Stimulated activated CD4-positive, alpha-beta T cell treated with anti-CD3 and anti-CD28 coated beads, Interleukin-15, amount 100 ng/mL, for 1 hour (primary cell): ENCODE measurements at regions not wholly inside any gene's neighbourhood (a gene's known extent, or its start where the extent isn't known, plus 50 kb on each side); places are given as distances from the start of the nearest gene placed in this dataset.
"Not testable (repeated sequence)": the region's sequence is repeated elsewhere in the genome, so short reads cannot be mapped to it uniquely, and the experiment has no call there.

Experiments used
- DNase-seq, 2 donors: peaks; one replicate each; pipeline ENCODE4 v3.0.0-alpha.2; 2020; ENCODE audit warnings: low read depth in 1 of 2, low spot score in 1 of 2

- DNase-seq = no peak
Measured at GRCh38 chr1:38671221-38671620, 188.4 kb downstream of the RRAGC start.

GRCh38 chr1:38670544-38671122 is 188.9 kb downstream of the RRAGC start:
- DNase-seq = no peak

DNA sequence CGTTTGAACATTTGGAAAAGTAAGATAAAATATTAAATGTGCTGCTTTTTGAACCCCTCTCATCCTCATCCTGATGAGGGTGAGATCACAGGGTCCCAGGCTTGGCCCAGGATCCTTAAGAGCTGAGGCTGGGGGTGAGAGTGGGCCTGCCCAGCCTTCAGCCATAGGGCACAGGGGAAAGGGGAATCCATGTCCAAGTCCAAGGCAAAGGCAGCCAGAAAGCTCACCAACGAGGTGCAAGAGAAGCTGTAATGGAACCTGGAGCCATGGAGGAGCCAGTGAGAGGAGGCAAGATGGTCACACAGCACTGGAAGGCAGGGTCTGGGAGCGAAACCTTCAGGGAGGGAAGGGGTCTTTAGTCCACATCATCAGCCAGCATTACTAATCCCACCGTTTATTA is 191.9 kb downstream of the RRAGC start:
- no peak for DNase-seq

DNA sequence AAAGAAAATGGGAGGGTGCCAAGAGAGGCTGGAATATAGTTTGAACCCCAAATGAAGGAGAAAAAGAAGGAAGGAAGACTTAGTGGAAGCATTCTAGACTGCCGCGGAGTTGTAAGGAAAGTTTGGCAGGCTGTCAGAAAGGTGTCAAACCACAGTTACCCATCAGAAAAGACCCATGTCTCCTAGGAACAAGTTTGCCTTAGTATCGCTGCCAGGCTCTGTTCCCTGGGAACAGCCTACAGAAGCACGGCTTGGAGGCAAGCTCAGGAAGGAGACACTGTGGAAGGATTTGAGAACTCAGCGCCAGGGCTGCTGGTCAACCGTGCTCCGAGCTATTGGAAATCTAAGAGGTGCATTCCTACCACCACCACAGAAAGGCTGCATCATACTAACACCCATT is 197.4 kb downstream of the RRAGC start:
- DNase-seq = no peak

GRCh38 chr1:38658883-38659282 is 200.7 kb downstream of the RRAGC start:
- DNase-seq = no peak

DNA sequence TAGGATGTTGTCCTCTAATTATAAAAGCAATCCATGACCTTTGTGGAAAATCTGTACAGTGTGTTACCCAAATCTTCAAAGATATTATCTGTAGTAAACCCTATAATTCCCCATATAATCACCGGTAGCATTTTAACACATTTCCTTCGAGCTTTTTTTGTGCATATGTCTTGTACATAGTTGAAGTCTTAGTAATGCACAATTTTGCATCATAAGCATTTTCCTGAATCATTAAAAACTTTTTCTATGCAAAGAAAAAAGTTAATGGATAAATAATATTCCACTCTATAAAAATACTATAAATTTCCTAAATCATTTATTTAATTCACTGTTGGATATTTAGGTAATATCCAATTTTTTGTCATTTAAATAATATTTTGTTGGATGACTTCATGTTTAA is 201.7 kb downstream of the RRAGC start:
- DNase-seq = no peak

GRCh38 chr1:38657207-38657840 is 202.2 kb downstream of the RRAGC start:
- DNase-seq = no peak

GRCh38 chr1:38656726-38657125 is 202.8 kb downstream of the RRAGC start:
- DNase-seq = no peak

- DNase-seq = no peak
Measured at GRCh38 chr1:38652217-38652616, 207.4 kb downstream of the RRAGC start.

DNA sequence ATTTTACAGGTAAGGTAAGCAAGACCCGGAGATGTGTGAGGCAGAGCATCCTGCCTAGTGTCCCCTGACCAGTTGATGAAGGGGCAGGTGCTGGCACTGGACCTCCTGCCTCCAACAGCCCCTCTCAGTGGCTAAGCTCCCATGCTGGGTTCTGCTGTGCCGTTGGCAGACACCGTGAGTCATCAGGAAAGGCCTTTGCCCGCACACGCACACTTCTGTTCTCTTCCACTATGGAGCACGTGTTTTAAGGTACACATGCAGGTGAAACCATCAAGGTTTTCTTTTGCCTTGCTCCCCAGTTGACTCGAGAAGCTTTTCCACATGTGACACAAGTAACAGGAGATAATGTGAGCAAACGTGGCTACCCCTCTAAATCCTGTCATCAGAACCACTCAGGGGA is 207.9 kb downstream of the RRAGC start:
- DNase-seq = no peak

DNA sequence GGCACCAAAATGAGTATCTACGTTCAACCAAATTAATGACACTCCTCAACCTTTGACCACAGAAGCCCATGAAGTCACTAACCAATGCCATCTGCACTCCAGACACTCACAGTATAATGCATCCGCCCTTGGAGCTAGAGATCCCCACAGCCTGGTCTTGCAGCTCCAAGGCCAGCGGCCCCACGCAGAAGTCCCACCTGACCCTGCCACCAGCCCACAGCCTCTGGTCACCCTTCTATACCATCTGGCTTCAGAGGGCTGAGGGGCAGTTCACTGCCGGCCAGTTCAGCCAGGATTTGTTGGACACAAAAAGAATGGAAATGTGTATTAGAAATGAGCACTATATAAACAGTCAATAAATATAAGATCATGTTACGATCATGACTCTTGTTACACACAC is 211.2 kb downstream of the RRAGC start:
- DNase-seq = no peak

DNA sequence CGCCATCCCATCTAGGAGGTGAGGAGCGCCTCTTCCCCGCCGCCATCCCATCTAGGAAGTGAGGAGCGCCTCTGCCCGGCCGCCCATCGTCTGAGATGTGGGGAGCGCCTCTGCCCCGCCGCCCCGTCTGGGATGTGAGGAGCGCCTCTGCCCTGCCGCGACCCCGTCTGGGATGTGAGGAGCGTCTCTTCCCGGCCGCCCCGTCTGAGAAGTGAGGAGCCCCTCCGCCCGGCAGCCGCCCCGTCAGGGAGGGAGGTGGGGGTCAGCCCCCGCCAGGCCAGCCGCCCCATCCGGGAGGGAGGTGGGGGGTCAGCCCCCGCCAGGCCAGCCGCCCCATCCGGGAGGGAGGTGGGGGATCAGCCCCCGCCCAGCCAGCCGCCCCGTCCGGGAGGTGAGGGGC is 212.2 kb downstream of the RRAGC start:
- DNase-seq = not testable (repeated sequence)

DNA sequence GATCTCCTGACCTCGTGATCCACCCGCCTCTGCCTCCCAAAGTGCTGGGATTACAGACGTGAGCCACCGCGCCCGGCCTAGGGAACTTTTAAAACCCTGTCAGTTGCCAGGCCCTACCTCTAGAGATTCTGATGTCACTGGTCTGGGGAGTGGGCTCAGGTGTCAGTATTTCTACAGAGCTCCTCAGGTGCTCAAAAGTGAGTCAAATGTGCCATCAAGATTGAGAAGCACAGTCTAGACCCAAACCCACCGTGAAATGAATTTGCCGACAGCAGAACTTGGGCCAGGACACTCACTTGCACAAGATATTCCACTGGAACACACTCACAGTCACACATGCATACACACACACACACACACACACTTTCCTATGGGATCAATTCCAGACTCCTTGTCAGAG is 215.5 kb downstream of the RRAGC start:
- DNase-seq = no peak

DNA sequence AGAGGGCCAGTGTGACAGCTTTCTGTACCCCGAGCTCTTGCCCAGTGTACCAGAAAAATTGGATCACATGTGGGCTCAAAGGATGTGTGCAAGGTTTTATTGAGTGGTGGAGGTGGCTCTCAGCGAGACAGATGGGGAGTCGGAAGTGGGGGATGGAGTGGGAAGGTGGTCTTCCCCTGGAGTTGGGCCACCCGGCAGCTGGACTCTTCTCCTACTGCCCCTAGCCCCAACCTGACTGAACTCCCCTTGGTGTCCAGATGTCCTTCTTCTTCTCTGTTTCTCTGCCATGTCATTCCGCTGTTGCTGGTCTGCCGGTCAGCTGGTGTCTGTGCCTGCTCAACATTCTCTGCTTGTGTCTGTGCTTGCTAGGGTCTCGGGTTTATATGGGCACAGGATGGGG is 217.9 kb downstream of the RRAGC start:
- DNase-seq = no peak

DNA sequence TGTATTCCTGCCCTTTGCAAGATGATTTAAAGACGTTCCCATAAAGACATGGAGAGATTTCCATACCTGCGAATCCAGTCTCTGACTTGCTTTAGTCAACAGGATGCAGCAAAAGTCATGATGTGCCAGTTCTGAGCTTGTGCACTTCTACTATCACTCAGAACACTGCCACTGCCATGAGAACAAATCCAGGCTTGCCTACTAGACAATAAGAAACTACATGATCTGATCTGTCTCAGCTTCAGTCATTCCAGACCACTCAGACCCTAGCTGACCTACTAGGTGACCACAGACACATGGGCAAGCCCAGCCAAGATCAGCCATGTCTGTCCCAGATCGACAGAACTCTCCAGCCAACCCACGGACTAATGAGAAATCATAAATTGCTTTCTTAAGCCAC is 219.2 kb downstream of the RRAGC start:
- DNase-seq = no peak

- no peak for DNase-seq
Measured at GRCh38 chr1:38628241-38628640, 231.3 kb downstream of the RRAGC start.

GRCh38 chr1:38625939-38626338 is 233.6 kb downstream of the RRAGC start:
- DNase-seq = no peak

DNA sequence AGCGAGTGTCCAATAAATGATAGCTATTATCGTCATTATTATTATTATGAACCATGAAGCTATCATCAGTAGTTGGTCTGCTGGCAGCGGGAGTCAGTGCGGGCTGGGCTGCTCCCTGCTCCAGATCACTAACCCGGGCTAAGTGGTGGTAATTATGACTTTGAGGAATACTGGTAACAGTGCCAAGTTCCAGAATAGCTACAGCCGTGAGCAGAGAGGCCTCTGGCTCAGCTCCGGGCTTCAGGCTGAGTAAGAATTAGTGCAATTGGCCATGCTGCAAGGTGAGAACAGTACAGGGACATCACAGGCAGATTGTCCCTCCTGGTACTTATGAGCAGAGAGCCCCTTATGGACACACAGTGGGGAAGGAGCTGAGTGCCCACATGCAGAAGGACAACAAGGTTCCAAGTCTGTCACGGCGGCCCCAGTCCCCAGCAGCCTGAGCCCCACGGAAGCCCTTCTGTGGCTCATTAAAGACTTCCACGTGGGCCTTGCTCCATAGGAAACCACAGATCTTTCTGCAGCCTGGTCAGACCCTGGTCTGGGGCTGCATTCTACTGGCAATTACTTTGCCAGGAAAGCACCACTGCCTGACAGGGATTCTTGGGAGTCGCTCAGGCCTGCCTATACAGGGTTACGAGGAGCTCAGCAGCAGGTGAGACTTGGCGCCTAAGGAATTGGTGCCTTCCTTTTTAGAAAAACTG is 235.1 kb downstream of the RRAGC start:
- no peak for DNase-seq

- no peak for DNase-seq
Measured at GRCh38 chr1:38623529-38623928, 236.0 kb downstream of the RRAGC start.

DNA sequence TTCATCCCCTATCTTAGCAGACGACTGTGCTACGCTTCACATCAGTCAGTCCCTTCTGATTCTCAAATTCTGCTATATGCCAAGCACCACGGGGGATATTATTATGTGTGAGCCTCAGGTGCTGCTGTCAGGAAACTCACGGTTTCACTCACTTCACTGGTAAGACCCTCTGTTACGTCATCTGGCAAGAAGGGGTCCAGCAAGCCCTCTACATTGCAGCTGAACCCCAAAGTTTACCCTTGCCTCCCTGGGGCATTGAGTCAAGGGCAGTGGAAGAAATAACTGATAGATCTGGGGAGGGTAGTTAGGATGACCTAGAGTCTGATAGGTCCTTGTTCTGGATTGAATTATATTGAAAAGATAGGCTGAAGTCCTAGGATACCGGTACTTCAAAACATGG is 237.4 kb downstream of the RRAGC start:
- DNase-seq = no peak

DNA sequence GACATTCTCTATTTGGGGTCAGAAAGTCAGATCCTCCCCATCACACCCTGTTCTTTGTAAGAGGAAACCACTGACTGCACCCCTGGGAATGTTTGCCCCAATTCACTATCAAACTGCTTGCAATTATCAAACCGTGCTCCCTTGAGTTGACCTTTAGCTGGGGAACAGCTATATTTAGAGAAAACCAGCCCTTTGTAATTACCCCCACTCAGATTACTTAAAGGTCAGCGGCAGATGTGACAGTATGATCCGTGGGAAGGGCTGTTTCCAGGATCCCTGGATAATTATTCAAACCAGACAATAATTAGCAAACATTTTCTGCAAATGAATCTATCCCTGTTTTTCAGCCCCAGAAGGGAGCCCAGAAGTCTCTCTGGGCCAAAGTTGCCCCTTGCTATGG is 242.7 kb downstream of the RRAGC start:
- no peak for DNase-seq

GRCh38 chr1:38615680-38616079 is 243.9 kb downstream of the RRAGC start:
- DNase-seq = no peak

- no peak for DNase-seq
Measured at GRCh38 chr1:38614861-38615260, 244.7 kb downstream of the RRAGC start.
